ENCODE measurements at regions not wholly inside any gene's neighbourhood (a gene's known extent, or its start where the extent isn't known, plus 50 kb on each side); places are given as distances from the start of the nearest gene placed in this dataset.

GRCh38 chrX:140586951-140587350 lies 82.1 kb upstream of the SOX3 start:
- ChIA-PET CTCF (no interaction called here), POLR2A (no interaction called here)
- Mint-ChIP-seq H3K9me3 (no peaks in the 10 kb centered on the region), H3K27me3 (ENCODE audit: low read depth) (no peaks in the 10 kb centered on the region), H3K27ac (no peak overlapping the region), H3K4me1 (no peaks in the 10 kb centered on the region), H3K4me3 (no peak overlapping the region), H3K36me3 (no peaks in the 10 kb centered on the region)
- DNase-seq (ENCODE audit: low spot score) (no peak), ATAC-seq (no peak)
- no peak for TF ChIP-seq SMAD4 (CRISPR knock-in tag; IDR thresholded peaks at IDR 0.05)
- no peak for TF ChIP-seq NR2C2 (CRISPR knock-in tag; IDR thresholded peaks at IDR 0.05)
- TF ChIP-seq AR (CRISPR knock-in tag; IDR thresholded peaks at IDR 0.05), result no peak
- TF ChIP-seq ZNF512 (CRISPR knock-in tag; IDR thresholded peaks at IDR 0.05; ENCODE audit: borderline replicate concordance), result no peak
- TF ChIP-seq ELF4 (CRISPR knock-in tag; IDR thresholded peaks at IDR 0.05; ENCODE audit: low read depth), result no peak
- no peak for TF ChIP-seq CDX4 (CRISPR knock-in tag; IDR thresholded peaks at IDR 0.05; ENCODE audit: borderline replicate concordance)
- TF ChIP-seq, protein P1, sequence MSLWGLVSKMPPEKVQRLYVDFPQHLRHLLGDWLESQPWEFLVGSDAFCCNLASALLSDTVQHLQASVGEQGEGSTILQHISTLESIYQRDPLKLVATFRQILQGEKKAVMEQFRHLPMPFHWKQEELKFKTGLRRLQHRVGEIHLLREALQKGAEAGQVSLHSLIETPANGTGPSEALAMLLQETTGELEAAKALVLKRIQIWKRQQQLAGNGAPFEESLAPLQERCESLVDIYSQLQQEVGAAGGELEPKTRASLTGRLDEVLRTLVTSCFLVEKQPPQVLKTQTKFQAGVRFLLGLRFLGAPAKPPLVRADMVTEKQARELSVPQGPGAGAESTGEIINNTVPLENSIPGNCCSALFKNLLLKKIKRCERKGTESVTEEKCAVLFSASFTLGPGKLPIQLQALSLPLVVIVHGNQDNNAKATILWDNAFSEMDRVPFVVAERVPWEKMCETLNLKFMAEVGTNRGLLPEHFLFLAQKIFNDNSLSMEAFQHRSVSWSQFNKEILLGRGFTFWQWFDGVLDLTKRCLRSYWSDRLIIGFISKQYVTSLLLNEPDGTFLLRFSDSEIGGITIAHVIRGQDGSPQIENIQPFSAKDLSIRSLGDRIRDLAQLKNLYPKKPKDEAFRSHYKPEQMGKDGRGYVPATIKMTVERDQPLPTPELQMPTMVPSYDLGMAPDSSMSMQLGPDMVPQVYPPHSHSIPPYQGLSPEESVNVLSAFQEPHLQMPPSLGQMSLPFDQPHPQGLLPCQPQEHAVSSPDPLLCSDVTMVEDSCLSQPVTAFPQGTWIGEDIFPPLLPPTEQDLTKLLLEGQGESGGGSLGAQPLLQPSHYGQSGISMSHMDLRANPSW (CRISPR knock-in tag; conservative IDR thresholded peaks at IDR 0.05; ENCODE audit: low read depth), result no peak
- TF ChIP-seq NFYB (CRISPR knock-in tag; conservative IDR thresholded peaks at IDR 0.05; ENCODE audit: low read depth), result no peak
- TF ChIP-seq IRF1 (CRISPR knock-in tag; IDR thresholded peaks at IDR 0.05), result no peak

GRCh38 chrX:140580478-140580877 lies 75.6 kb upstream of the SOX3 start:
- Mint-ChIP-seq H3K4me1 (no peaks in the 10 kb centered on the region), H3K9me3 (no peaks in the 10 kb centered on the region), H3K27me3 (ENCODE audit: low read depth) (no peaks in the 10 kb centered on the region), H3K27ac (no peak overlapping the region), H3K4me3 (no peak overlapping the region), H3K36me3 (no peaks in the 10 kb centered on the region)
- ATAC-seq, result no peak
- ChIA-PET POLR2A (no interaction called here), CTCF (no interaction called here)
- TF ChIP-seq CDX4 (CRISPR knock-in tag; IDR thresholded peaks at IDR 0.05; ENCODE audit: borderline replicate concordance), result no peak
- no peak for TF ChIP-seq TEAD4 (CRISPR knock-in tag; IDR thresholded peaks at IDR 0.05)
- TF ChIP-seq FOXK1 (CRISPR knock-in tag; IDR thresholded peaks at IDR 0.05), result no peak
- TF ChIP-seq, protein P1 (CRISPR knock-in tag; conservative IDR thresholded peaks at IDR 0.05; ENCODE audit: low read depth), result no peak
- no peak for TF ChIP-seq ZNF138 (CRISPR knock-in tag; conservative IDR thresholded peaks at IDR 0.05)
- no peak for TF ChIP-seq KAT7 (CRISPR knock-in tag; IDR thresholded peaks at IDR 0.05; ENCODE audit: borderline replicate concordance)
- TF ChIP-seq CBFB (CRISPR knock-in tag; IDR thresholded peaks at IDR 0.05; ENCODE audit: low read depth), result no peak
- TF ChIP-seq JAZF1 (CRISPR knock-in tag; IDR thresholded peaks at IDR 0.05), result no peak
- TF ChIP-seq ERG (CRISPR knock-in tag; IDR thresholded peaks at IDR 0.05), result no peak
- DNase-seq (ENCODE audit: low spot score), result no peak
